HG03571 (cell line): ENCODE measurements at regions not wholly inside any gene's neighbourhood (a gene's known extent, or its start where the extent isn't known, plus 50 kb on each side); places are given as distances from the start of the nearest gene placed in this dataset.
"Not testable (repeated sequence)": the region's sequence is repeated elsewhere in the genome, so short reads cannot be mapped to it uniquely, and the experiment has no call there.

Experiments
- ATAC-seq: cut with Tn5 transposase; IDR thresholded peaks from one replicate; pipeline ENCODE4 v1.9.1; 2021; ENCODE audit not compliant: unreplicated experiment

GRCh38 chr2:224263571-224264043 lies 138.3 kb downstream of the FAM124B start:
- no peak for ATAC-seq

GRCh38 chr2:224261326-224261725 lies 140.6 kb downstream of the FAM124B start:
- ATAC-seq: no peak

- no peak for ATAC-seq
Measured at GRCh38 chr2:224260372-224261020, 141.4 kb downstream of the FAM124B start.

GRCh38 chr2:224259831-224260230 lies 142.1 kb downstream of the FAM124B start:
- no peak for ATAC-seq

GRCh38 chr2:224258059-224258458 lies 143.8 kb downstream of the FAM124B start:
- no peak for ATAC-seq

- ATAC-seq: no peak
Measured at GRCh38 chr2:224257156-224257555, 144.8 kb downstream of the FAM124B start.

GRCh38 chr2:224253464-224253863 lies 148.4 kb downstream of the FAM124B start:
- no peak for ATAC-seq

GRCh38 chr2:224252631-224253030 lies 149.3 kb downstream of the FAM124B start:
- ATAC-seq: no peak

- ATAC-seq: no peak
Measured at GRCh38 chr2:224248944-224249371, 152.9 kb downstream of the FAM124B start.

- ATAC-seq: no peak
Measured at GRCh38 chr2:224242561-224242960, 159.3 kb downstream of the FAM124B start.

GRCh38 chr2:224241812-224242211 lies 160.1 kb downstream of the FAM124B start:
- ATAC-seq: no peak

- no peak for ATAC-seq
Measured at GRCh38 chr2:224241001-224241400, 160.9 kb downstream of the FAM124B start.

- ATAC-seq: no peak
Measured at GRCh38 chr2:224223851-224224555, 177.9 kb downstream of the FAM124B start.

- no peak for ATAC-seq
Measured at GRCh38 chr2:224222974-224223373, 178.9 kb downstream of the FAM124B start.

GRCh38 chr2:224222291-224222690 lies 179.6 kb downstream of the FAM124B start:
- ATAC-seq: no peak

- ATAC-seq: no peak
Measured at GRCh38 chr2:224221455-224221913, 180.4 kb downstream of the FAM124B start.

- no peak for ATAC-seq
Measured at GRCh38 chr2:224220586-224221255, 181.2 kb downstream of the FAM124B start.

- ATAC-seq: no peak
Measured at GRCh38 chr2:224219781-224220180, 180.7 kb upstream of the SERPINE2 start.

- ATAC-seq: no peak
Measured at GRCh38 chr2:224217962-224218347, 178.9 kb upstream of the SERPINE2 start.

- ATAC-seq: no peak
Measured at GRCh38 chr2:224217233-224217961, 178.3 kb upstream of the SERPINE2 start.

- ATAC-seq: not testable (repeated sequence)
Measured at GRCh38 chr2:224215611-224216010, 176.5 kb upstream of the SERPINE2 start.
